Endothelial cell of umbilical vein (primary cell): ENCODE measurements at regions not wholly inside any gene's neighbourhood (a gene's known extent, or its start where the extent isn't known, plus 50 kb on each side); places are given as distances from the start of the nearest gene placed in this dataset.

Experiments used
- BruUV-seq: library from RNA; stranded (reverse); fragments of 400-500 nt; replicated peaks from 2 replicates; lab custom pipeline; 2021; lab: Mats Ljungman, UMichigan
- CTCF ChIA-PET: fragments of 300-600, 350-600 bp; sonication (Branson Sonifier 250); formaldehyde crosslinking; loops from one replicate; lab custom pipeline; 2021; ENCODE audit warnings: antibody characterized with exemption, inconsistent platforms; lab: Charles Lee
- POLR2A ChIA-PET: fragments of 300-600, 350-600 bp; sonication (Branson Sonifier 250); formaldehyde crosslinking; loops from one replicate; lab custom pipeline; 2021; ENCODE audit warnings: antibody characterized with exemption, inconsistent platforms; lab: Charles Lee
- DNase-seq: peaks from one replicate; pipeline ENCODE4 v3.0.0-alpha.2; 2011; ENCODE audit warnings: low read depth, low spot score
- FAIRE-seq: peaks from 2 replicates; lab custom pipeline; 2011; peaks lifted over from hg19 to GRCh38; lab: Jason Lieb, UNC
- H2AFZ ChIP-seq: 2 replicates; pipeline ENCODE4 v1.6.0; 2012; ENCODE audit warnings: low read depth, low read length, control low read depth, inconsistent platforms
- H3K27ac ChIP-seq: 2 replicates; pipeline ENCODE4 v1.5.1; 2011; ENCODE audit warnings: low read depth, mild to moderate bottlenecking, control low read depth, low read length, moderate library complexity; ENCODE audit not compliant: insufficient read depth
- H3K27me3 ChIP-seq, 2 experiments: 2 replicates each; pipeline versions ENCODE4 v1.6.0 to v1.6.1; 2011; ENCODE audit warnings: low read length in 2 of 2, mixed read lengths in 1 of 2; ENCODE audit not compliant: control insufficient read depth in 2 of 2, insufficient read depth in 2 of 2
- H3K36me3 ChIP-seq, 2 experiments: 2 replicates in 1 of 2; 3 replicates in 1 of 2; pipeline ENCODE4 v1.5.1; 2011; ENCODE audit warnings: low read length in 2 of 2, mild to moderate bottlenecking in 1 of 2, moderate library complexity in 1 of 2; ENCODE audit not compliant: control insufficient read depth in 2 of 2, insufficient read depth in 2 of 2; ENCODE audit errors: extremely low read depth in 1 of 2
- H3K4me1 ChIP-seq: 3 replicates; pipeline ENCODE4 v1.5.1; 2011; ENCODE audit warnings: mild to moderate bottlenecking, low read length; ENCODE audit not compliant: control insufficient read depth, insufficient read depth; ENCODE audit errors: extremely low read depth
- H3K4me2 ChIP-seq: 2 replicates; pipeline ENCODE4 v1.6.1; 2011; ENCODE audit warnings: low read length, control low read depth, mixed read lengths; ENCODE audit not compliant: insufficient read depth
- H3K4me3 ChIP-seq, 3 experiments: fragments of 200-600 bp in 1 of 3; sonication (generic), shearing (Covaris generic) in 1 of 3; replicated peaks in 1 of 3; 2 replicates each; pipeline ENCODE4 v1.5.1; 2011 to 2016; ENCODE audit warnings: control low read depth in 3 of 3, low read length in 3 of 3, mild to moderate bottlenecking in 2 of 3, inconsistent platforms in 1 of 3, low read depth in 1 of 3, moderate library complexity in 1 of 3; ENCODE audit not compliant: insufficient read depth in 1 of 3
- H3K79me2 ChIP-seq: 2 replicates; pipeline ENCODE4 v1.6.0; 2012; ENCODE audit warnings: low read length, inconsistent platforms; ENCODE audit not compliant: control insufficient read depth, insufficient read depth
- H3K9ac ChIP-seq: replicated peaks from 2 replicates; pipeline ENCODE3; 2011; ENCODE audit warnings: low read length, control low read depth; ENCODE audit not compliant: insufficient read depth; ENCODE audit errors: extremely low read depth
- H3K9me1 ChIP-seq: replicated peaks from 3 replicates; pipeline ENCODE4 v1.6.0; 2011; ENCODE audit warnings: mild to moderate bottlenecking, low read length; ENCODE audit not compliant: control insufficient read depth, insufficient read depth; ENCODE audit errors: extremely low read depth
- H3K9me3 ChIP-seq: replicated peaks from 2 replicates; pipeline ENCODE4 v1.5.1; 2012; ENCODE audit warnings: low read length, inconsistent platforms; ENCODE audit not compliant: control insufficient read depth, insufficient read depth
- H4K20me1 ChIP-seq: replicated peaks from 2 replicates; pipeline ENCODE3; 2011; ENCODE audit warnings: mild to moderate bottlenecking, low read length; ENCODE audit not compliant: control insufficient read depth, insufficient read depth; ENCODE audit errors: extremely low read depth
- EZH2 ChIP-seq: IDR thresholded peaks from 2 replicates; pipeline ENCODE4 v1.6.1; 2012; ENCODE audit warnings: borderline replicate concordance, low read depth, mild to moderate bottlenecking, moderate library complexity, low read length, inconsistent platforms; ENCODE audit not compliant: severe bottlenecking
- JUN ChIP-seq: IDR thresholded peaks from 2 replicates; pipeline ENCODE4 v1.6.1; 2011; ENCODE audit warnings: borderline replicate concordance, low read depth; ENCODE audit not compliant: insufficient read length, insufficient read depth
- MAX ChIP-seq: IDR thresholded peaks from 2 replicates; pipeline ENCODE4 v1.6.1; 2011; ENCODE audit not compliant: insufficient read depth, insufficient read length
- POLR2A ChIP-seq: IDR thresholded peaks from 2 replicates; pipeline ENCODE4 v1.6.1; 2012; ENCODE audit warnings: low read depth, mild to moderate bottlenecking, control low read depth, low read length
- POLR2AphosphoS5 ChIP-seq: IDR thresholded peaks from 2 replicates; pipeline ENCODE4 v1.6.1; 2012; ENCODE audit warnings: low read depth, mild to moderate bottlenecking, control low read depth, low read length, moderate library complexity; ENCODE audit not compliant: insufficient read depth
- dilution Hi-C: fragments of 300-500 bp; cut with MboI; formaldehyde crosslinking; loops from one replicate; pipeline ENCODE4 v1.15.0; 2019; ENCODE audit warnings: low sequenced_read_pairs; ENCODE audit not compliant: extremely low pct_ligation_motif_present
- intact Hi-C: fragments of 100-400 bp; cut with micrococcal nuclease; formaldehyde crosslinking; loops from one replicate; pipeline ENCODE4 v1.10.0; 2022
- TF ChIP-seq, protein P1 (sequence below), 2 donors: IDR thresholded peaks; 1 replicate in 1 of 2; 2 replicates in 1 of 2; pipeline ENCODE4 v1.5.1; 2011; ENCODE audit warnings: low read length in 2 of 2, mild to moderate bottlenecking in 2 of 2, moderate library complexity in 2 of 2, control low read depth in 1 of 2, inconsistent platforms in 1 of 2, low read depth in 1 of 2; ENCODE audit not compliant: insufficient read depth in 1 of 2; ENCODE audit errors: extremely low read depth in 1 of 2

DNA sequence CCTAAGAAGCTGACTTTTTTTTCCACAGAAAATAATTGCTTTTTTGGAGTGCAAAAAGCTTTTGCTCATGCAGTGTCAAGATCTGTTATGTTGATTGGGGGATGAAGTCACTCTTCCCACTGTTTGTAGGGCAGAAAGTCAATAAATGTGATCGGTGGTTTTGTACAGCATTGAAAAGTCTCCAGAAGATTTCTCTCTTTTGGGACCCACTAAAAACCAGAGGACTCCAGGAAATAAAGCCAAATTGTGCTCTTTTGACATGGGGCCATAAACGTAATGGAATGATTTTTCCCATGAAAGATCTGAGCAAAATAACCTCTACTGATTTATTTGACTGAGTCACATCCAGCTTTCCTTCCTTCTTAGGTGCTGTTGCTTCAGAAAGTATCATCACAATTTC lies 122.5 kb downstream of the SNAPC1 start:
- DNase-seq (no peak), FAIRE-seq (no peak)
- no peaks in the 10 kb centered on the region for H3K79me2 ChIP-seq
- no TSS peak for BruUV-seq
- no peak overlapping the region for H3K4me3 ChIP-seq
- no peaks in the 10 kb centered on the region for H4K20me1 ChIP-seq
- H3K27ac ChIP-seq, result no peak overlapping the region
- ChIA-PET POLR2A (no interaction called here), CTCF (interaction anchor here (1.2 kb wide), 1 partner anchor 11 kb away, joined by 5 read pairs; no protein-coding TSS in a partner anchor)
- H3K27me3 ChIP-seq, result peaks cover 7 to 12% of the 10 kb centered on the region in 2 experiments
- dilution Hi-C loops, result no loop called here
- H3K4me1 ChIP-seq, result no peaks in the 10 kb centered on the region
- intact Hi-C loops, result no loop called here
- no peaks in the 10 kb centered on the region for H3K9me1 ChIP-seq
- H3K4me2 ChIP-seq, result no peak overlapping the region
- TF ChIP-seq EZH2 (no peak), JUN (no peak), MAX (no peak), POLR2AphosphoS5 (no peak), POLR2A (no peak)
- TF ChIP-seq, protein P1, sequence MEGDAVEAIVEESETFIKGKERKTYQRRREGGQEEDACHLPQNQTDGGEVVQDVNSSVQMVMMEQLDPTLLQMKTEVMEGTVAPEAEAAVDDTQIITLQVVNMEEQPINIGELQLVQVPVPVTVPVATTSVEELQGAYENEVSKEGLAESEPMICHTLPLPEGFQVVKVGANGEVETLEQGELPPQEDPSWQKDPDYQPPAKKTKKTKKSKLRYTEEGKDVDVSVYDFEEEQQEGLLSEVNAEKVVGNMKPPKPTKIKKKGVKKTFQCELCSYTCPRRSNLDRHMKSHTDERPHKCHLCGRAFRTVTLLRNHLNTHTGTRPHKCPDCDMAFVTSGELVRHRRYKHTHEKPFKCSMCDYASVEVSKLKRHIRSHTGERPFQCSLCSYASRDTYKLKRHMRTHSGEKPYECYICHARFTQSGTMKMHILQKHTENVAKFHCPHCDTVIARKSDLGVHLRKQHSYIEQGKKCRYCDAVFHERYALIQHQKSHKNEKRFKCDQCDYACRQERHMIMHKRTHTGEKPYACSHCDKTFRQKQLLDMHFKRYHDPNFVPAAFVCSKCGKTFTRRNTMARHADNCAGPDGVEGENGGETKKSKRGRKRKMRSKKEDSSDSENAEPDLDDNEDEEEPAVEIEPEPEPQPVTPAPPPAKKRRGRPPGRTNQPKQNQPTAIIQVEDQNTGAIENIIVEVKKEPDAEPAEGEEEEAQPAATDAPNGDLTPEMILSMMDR (IDR thresholded peaks at IDR 0.05; ENCODE audit: extremely low read depth in 1 of 2, insufficient read depth in 1 of 2, low read depth in 1 of 2, low read length in 2 of 2), result no peak
- no peaks in the 10 kb centered on the region for H3K36me3 ChIP-seq
- H2AFZ ChIP-seq, result no peak overlapping the region
- no peaks in the 10 kb centered on the region for H3K9me3 ChIP-seq
- no peak overlapping the region for H3K9ac ChIP-seq
